Muscle of arm (tissue), 1 donor: ENCODE measurements at regions not wholly inside any gene's neighbourhood (a gene's known extent, or its start where the extent isn't known, plus 50 kb on each side); places are given as distances from the start of the nearest gene placed in this dataset.
"Not testable (repeated sequence)": the region's sequence is repeated elsewhere in the genome, so short reads cannot be mapped to it uniquely, and the experiment has no call there.

Experiments
- DNase-seq: peaks from one replicate; pipeline ENCODE4 v3.0.0-alpha.2; 2013

- DNase-seq, result no peak
These were observed 395.4 kb downstream of the ZNF804A start for GRCh38 chr2:184993746-184994145.

- no peak for DNase-seq
These were observed 408.2 kb downstream of the ZNF804A start for GRCh38 chr2:185006481-185006880.

DNA sequence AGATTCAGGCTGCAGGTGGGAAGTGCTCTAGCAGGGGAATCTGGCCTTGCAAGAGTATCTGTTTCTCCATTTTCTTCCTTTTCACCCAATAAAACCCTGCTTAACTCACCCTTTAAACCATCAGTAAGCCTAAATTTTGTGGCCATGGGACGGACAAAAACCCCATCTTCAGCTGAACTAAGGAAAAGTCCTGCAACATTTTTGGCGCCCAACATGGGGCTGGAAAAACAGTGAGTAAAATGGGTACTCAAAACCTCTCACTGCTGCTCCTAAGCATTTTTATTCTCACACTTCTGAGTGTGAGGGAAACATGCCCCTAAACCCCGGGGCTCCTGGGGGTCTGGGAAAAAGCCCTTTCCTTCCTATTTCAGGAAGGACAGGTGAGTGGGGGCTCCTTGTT is 414.3 kb downstream of the ZNF804A start:
- no peak for DNase-seq

DNA sequence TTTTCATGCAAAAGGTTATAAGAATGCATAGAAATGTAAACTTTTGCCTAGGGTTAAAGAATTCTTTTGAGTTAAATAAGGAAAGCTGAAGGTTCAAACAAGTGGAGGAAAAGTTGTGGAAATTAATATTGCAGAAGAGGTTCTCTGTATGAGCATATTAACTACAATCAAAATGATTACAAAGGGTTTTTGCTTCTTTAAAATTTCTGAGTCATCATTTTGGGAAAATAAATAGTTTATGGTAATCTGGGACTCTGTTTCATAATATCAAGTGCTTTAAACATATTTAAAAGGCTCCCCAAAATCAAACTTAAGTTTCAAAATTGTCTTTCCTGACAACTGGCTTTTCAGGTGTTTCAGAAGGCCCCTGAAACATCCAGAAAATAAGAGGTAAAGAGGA is 415.7 kb downstream of the ZNF804A start:
- no peak for DNase-seq

DNA sequence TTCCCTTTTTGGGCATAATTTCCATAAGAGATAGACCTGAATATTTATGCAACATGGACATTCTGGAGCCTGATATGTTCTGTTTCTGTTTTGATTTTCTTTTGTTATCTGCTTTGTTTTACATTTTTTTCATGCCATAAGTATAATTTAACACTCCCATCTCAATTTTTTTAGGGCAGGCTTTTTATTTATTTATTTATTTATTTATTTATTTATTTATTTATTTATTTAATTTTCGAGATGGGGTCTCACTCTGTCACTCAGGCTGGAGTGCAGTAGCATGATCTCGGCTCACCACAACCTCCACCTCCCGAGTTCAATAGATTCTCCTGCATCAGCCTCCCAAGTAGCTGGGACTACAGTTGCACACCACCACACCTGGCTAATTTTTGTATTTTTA is 427.6 kb downstream of the ZNF804A start:
- DNase-seq, result not testable (repeated sequence)

- no peak for DNase-seq
These were observed 437.6 kb downstream of the ZNF804A start for GRCh38 chr2:185035906-185036305.

DNA sequence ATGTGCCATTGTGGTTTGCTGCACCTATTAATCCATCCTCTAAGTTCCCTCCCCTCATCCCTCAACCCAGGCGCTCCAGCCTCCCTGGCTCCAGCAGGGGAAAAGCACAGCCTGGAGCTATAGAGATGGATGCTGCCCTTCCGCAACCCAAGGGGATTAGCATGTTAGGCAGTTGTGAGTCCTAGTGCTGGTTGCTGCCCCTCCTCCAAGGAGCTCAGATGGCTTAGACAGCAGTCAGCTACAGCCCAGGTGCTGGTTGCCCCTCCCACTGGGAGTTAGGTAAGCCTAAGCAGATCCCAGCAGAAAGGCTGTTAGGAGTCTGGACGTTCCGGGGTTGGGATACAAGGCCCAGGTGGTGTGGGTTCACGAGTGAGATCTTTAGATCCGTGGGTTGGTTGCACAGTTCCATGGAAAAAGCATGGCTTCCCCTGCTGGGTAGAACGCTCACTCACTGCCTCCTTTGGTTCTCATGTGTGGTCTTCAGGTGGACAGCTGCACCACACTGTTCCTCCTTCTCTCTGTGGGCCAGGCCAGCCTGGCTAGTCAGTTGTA is 446.1 kb downstream of the ZNF804A start:
- no peak for DNase-seq

- DNase-seq, result no peak
These were observed 452.5 kb downstream of the ZNF804A start for GRCh38 chr2:185050804-185051203.

- no peak for DNase-seq
These were observed 465.4 kb downstream of the ZNF804A start for GRCh38 chr2:185063761-185064160.

DNA sequence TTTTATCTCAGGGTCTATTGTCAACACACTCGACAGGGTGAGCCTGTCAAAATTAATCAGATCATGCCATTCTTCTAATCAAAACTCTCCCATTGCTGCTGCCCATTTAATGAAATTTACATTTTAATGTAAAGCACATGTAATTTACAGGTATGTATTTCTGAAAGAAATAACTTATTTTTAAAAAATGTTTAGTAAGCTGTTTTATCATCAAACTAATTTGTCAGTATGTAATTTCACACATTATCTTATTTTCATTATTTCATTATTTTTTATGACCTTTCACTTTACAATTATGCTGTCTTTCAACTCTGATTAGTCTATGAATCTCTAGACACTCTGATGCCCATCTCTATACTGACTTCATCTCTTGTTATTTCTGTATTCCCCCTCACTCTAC is 467.8 kb downstream of the ZNF804A start:
- no peak for DNase-seq

GRCh38 chr2:185069107-185069506 is 470.8 kb downstream of the ZNF804A start:
- DNase-seq, result no peak

DNA sequence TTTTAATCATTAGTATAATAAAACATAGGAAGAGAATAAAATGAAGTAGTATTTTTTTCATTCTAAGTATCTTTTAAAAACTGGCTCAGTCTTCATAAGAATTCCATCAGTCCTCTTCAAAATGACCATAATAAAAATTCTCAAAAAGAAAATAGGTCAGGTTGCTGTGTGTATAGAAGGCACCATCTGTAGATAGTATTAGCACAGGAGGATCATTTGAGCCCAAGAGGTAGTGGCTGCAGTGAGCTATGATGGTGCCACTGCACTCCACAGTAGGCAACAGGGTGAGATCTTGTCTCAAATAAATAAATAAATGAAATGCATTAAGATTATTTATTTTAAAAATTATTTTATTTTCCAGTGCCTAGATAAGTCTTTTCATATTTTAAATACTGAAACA is 475.8 kb downstream of the ZNF804A start:
- no peak for DNase-seq

DNA sequence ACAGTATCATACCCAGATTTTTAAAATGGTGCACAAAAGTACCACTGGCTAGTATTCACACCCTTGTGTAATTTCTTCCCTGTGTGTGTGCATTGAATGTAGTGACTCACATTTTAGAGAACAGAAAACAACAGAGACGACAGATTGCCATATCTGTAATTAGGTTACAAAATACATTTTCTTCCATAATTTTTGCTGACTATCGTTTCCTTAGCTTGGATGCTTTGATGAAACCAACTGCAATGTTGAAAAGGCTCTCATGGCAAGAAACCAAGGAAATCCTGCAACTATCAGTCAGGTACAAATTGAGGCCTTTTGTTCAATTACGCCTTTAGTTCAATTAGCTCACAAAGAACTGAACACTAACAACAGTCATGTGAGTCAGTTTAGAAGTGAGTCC is 484.4 kb downstream of the ZNF804A start:
- no peak for DNase-seq

DNA sequence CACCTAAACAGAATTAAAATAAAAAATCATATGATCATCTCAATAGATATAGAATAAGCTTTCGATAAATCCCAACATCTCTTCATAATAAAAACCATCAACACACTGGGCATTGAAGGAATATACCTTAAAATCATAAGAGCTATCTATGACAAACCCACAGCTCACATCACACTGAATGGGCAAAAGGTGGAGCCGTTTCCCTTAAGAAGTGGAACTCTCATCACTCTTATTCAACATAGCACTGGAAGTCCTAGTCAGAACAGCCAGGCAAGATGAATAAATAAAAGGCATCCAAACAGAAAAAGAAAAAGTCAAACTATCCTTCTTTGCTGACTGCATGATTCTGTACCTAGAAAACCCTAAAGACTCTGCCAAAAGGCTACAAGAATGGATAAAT is 510.3 kb downstream of the ZNF804A start:
- DNase-seq, result no peak

GRCh38 chr2:185127412-185127811 is 529.1 kb downstream of the ZNF804A start:
- no peak for DNase-seq

DNA sequence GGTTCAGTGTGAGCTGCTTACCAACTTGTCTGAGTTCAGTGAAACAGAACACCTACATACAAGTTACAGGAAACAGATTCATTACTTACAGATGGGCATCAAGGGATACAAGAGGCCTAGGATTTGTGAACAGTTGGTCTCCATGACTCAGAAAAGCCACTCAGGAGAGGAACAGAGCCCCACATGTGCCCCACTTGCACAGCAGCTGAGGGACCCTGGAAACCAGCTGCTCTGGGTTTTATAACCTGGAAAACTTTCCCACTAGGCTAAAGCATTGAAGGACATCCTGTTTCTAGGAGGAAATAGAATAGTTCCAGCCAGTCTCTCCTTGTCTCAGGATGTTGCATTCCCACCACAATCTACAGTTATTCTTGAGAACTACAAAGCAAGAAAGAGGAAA is 530.0 kb downstream of the ZNF804A start:
- no peak for DNase-seq

GRCh38 chr2:185128996-185129395 is 530.7 kb downstream of the ZNF804A start:
- no peak for DNase-seq

DNA sequence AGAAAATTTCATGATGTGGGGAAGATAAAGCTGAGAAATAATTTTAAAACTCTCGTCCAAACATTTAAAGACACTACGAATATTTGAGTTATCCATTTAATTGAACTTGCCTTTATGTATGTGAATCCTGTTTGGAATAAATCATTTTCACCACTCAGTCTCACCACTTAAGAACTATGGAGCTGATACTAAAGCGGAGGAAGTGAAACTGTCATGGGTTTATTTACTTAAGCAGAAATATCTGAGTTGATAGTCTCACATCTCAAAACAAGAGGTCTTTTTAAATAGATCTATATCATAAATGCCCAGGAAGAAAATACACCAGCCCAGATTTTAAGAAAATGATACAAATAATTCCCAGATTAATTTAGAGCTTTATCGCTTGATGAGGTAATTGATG is 532.4 kb downstream of the ZNF804A start:
- no peak for DNase-seq

DNA sequence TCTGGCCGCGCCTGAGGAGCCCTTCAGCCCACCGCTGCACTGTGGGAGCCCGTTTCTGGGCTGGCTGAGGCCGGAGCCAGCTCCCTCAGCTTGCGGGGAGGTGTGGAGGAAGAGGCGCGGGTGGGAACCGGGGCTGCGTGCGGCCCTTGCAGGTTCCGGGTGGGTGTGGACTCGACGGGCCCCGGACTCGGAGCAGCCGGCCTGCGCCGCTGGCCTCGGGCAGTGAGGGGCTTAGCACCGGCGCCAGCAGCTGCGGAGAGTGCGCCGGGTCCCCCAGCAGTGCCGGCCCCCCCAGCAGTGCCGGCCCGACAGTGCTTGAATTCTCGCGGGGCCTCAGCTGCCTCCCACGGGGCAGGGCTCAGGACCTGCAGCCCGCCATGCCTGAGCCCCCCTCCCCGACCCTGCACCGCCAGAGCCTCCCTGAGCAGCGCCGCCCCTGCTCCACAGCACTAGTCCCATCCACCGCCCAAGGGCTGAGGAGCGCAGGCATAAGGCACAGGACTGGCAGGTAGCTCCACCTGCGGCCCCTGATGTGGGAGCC is 534.2 kb downstream of the ZNF804A start:
- DNase-seq, result no peak

- DNase-seq, result no peak
These were observed 539.4 kb downstream of the ZNF804A start for GRCh38 chr2:185137700-185138099.

DNA sequence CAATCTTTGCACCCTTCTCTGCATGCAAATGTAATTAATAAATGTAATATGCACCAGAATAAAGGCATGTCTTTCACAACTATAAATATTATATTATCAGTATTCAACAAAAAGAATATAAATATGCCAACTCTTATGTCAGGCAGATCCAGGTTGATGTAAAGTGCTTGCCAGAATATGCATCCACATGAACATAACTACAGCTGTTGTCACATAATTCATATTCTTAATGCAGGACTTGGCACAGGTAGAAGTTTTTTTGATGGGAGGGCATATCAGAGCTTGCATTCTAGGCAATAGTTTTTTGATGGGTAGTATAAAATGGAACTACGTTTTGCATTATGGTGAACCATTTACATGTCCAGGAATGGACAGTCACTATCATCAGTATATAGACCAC is 544.3 kb downstream of the ZNF804A start:
- DNase-seq, result no peak

DNA sequence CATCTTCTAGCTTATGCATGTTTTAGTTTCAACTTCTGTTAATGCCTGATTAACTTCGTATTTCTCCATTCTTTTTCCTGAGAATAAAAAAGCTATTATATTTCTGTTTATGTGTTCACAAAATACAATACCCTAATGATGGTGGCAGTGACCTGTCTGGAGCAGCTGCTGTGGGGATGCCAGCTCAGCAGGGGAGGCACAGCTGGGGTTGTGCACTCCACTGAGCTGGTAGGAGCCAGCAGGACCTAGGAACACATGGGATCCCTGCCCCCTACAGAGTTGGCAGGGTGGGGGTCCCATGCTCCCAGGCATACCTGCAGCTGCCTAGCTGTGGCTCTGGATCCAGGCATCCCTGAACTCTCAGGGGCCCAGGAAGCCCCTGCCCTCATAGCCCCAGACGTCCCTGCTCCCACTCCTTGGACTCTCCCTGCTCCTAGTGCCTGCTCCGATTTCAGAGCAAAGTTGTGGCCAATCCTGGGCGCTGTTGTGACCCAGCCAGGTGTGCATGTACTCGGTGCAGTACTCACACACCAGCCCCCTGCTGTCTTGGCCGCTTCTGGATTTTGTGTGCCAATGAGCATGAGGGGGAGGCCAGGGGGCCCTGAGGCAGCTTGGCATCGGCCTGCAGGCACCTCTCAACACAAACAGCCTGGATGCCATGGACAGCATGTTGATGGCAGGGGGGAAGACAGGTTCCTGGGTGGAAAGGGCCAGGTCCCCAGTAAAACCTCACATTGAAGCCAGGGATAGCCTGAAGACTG is 546.0 kb downstream of the ZNF804A start:
- DNase-seq, result no peak

GRCh38 chr2:185145316-185146121 is 547.2 kb downstream of the ZNF804A start:
- DNase-seq, result no peak
